AG04450 (cell line): ENCODE measurements at regions not wholly inside any gene's neighbourhood (a gene's known extent, or its start where the extent isn't known, plus 50 kb on each side); places are given as distances from the start of the nearest gene placed in this dataset.
"Not testable (repeated sequence)": the region's sequence is repeated elsewhere in the genome, so short reads cannot be mapped to it uniquely, and the experiment has no call there.

Experiments used
- CTCF ChIA-PET: fragments of 300-600, 350-600 bp; formaldehyde crosslinking; extraction: SDS; loops from one replicate; lab custom pipeline; 2022; ENCODE audit warnings: antibody characterized with exemption, inconsistent platforms; lab: Charles Lee
- POLR2A ChIA-PET: fragments of 350-600 bp; formaldehyde crosslinking; extraction: SDS; loops from one replicate; lab custom pipeline; 2021; ENCODE audit warnings: antibody characterized with exemption, inconsistent platforms; lab: Yijun Ruan, JAX
- DNase-seq: peaks from one replicate; pipeline ENCODE4 v3.0.0-alpha.2; 2011; ENCODE audit warnings: low read depth, low spot score
- H3K27ac ChIP-seq: one replicate; pipeline ENCODE4 v1.5.1; 2012; ENCODE audit warnings: low read depth, low read length, control low read depth
- H3K27me3 ChIP-seq: one replicate; pipeline ENCODE4 v1.6.0; 2012; ENCODE audit warnings: low read length; ENCODE audit not compliant: control insufficient read depth, insufficient read depth
- H3K4me3 ChIP-seq: 2 replicates; pipeline ENCODE4 v1.5.1; 2011; ENCODE audit warnings: mild to moderate bottlenecking, low read depth, low read length, control low read depth
- H3K9me3 ChIP-seq: 2 replicates; pipeline ENCODE4 v1.5.1; 2012; ENCODE audit warnings: low read length; ENCODE audit not compliant: control insufficient read depth, insufficient read depth
- TF ChIP-seq, protein P1 (sequence below): IDR thresholded peaks from 2 replicates; pipeline ENCODE4 v1.5.1; 2011; ENCODE audit warnings: low read depth, low read length, control low read depth, inconsistent platforms

DNA sequence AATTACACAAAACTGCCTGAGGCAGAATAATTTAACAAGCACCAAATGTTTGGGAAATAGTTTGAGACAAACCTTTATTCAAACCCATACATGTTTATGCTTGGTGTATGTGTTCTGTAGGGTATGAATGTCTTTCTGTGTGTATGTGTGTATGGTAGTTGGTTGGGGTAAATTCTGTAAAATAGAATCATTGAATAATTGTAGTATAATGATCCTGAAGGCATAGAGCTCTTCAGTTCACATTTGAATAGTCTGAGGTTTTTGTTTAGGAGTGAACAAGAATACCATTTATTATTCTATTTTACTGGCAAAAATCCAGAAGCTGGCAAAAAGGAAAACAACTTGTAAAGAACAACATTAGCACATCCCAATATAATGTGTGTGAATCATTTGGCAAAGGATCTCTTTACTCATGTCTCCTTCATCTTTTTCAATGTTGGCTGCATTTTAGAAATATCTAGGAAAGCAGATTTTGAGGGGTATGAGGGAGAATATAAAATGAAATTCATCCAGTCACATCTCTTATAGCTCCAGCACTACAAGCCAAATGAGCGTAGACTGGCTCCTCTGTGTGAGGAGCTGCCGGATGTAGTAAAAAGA is 70.4 kb upstream of the XIST start:
- no peak for DNase-seq
- Histone ChIP-seq H3K9me3 (no peaks in the 10 kb centered on the region), H3K4me3 (no peak overlapping the region), H3K27me3 (no peaks in the 10 kb centered on the region), H3K27ac (no peak overlapping the region)
- ChIA-PET CTCF (no interaction called here), POLR2A (no interaction called here)
- TF ChIP-seq, protein P1, sequence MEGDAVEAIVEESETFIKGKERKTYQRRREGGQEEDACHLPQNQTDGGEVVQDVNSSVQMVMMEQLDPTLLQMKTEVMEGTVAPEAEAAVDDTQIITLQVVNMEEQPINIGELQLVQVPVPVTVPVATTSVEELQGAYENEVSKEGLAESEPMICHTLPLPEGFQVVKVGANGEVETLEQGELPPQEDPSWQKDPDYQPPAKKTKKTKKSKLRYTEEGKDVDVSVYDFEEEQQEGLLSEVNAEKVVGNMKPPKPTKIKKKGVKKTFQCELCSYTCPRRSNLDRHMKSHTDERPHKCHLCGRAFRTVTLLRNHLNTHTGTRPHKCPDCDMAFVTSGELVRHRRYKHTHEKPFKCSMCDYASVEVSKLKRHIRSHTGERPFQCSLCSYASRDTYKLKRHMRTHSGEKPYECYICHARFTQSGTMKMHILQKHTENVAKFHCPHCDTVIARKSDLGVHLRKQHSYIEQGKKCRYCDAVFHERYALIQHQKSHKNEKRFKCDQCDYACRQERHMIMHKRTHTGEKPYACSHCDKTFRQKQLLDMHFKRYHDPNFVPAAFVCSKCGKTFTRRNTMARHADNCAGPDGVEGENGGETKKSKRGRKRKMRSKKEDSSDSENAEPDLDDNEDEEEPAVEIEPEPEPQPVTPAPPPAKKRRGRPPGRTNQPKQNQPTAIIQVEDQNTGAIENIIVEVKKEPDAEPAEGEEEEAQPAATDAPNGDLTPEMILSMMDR = no peak

DNA sequence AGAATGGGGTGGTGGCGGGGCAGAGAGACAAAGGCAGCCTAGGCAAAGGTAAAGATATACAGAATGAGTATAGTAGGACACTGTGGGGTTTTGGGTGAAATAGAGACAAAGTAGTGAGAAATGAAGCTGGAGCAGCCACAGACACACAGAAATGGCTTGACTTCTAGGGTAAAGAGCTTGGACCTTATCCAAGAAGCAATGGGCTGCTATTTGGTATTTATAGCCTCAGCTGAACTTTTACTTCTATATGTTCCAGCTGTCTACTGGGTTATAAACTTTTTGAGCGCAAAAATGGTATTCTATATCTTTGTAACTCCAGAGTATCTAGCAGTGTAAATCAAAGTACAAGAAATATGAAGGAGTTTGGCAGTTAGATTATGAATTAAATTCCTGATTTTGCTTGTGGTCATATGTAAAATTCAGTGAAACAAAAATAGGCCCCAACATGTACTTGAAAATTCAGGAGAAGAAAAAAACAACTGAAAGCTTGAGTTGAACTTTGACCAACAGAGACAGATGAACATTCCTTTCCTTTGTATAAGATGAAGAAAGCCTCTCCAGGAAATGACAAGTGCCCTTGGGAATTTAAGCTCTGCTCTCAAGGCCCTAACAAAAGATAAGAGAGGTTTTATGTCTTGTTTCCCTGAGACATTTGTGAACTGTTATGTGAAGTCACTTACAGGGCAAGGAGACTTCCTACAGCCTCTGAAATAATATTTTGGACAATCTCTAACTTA is 64.6 kb upstream of the XIST start:
- CTCF ChIA-PET = interaction anchor here (0.6 kb wide), 1 partner anchor 396 kb away, joined by 3 read pairs; no protein-coding TSS in a partner anchor

DNA sequence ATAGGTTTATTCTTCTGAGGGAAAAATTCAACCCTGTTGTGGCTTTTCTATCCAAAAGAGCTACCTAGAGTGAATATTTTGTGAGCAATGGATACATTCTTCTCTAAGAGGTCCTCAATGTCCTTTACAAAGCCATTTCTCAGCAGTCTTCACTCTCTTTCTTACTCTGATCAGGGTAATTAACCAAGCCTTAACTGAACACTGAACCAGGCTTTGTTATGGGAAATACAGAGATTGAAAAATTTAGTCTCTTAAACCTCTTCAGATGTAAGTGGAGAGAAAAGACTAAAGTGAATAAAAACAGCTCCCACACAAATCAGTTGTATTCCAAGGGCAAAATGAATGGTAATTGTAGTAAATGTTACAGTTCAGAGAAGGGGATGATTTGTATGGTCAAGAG is 64.0 kb upstream of the XIST start:
- POLR2A ChIA-PET = no interaction called here

More for the DNA sequence above, 64.6 kb upstream of the XIST start:
- Histone ChIP-seq H3K9me3 (no peaks in the 10 kb centered on the region), H3K27me3 (no peaks in the 10 kb centered on the region), H3K4me3 (no peak overlapping the region), H3K27ac (peak overlapping the region; percentile 89)
- DNase-seq = peak; percentile 63
- TF ChIP-seq, protein P1 = no peak
- POLR2A ChIA-PET = interaction anchor here (1.1 to 1.3 kb wide), 2 partner anchors 24 to 375 kb away, joined by 3 to 5 read pairs; no protein-coding TSS in a partner anchor

DNA sequence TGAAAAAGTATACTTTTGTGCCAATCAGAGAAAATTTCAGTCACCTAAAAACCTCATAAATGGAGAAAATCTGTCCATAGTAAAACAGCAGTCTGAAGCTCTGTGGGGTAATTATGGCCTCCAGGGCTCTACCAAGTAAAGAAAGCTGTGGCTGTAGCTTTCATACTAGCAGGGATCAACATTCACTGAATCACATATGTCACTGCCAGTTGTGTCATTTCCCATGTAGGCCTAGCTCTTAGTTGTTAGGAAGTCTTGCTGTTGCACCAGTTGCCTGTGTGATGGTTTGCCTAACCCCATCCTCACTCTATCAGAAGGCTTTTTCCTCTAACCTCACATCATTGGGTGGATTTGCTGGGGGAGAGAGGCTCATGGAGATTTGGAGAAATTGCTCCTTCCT is 62.3 kb upstream of the XIST start:
- H3K9me3 ChIP-seq, H3K27me3 ChIP-seq, CTCF ChIA-PET, H3K27ac ChIP-seq, H3K4me3 ChIP-seq, DNase-seq, POLR2A ChIA-PET: not testable (repeated sequence)

More for the DNA sequence above, 64.0 kb upstream of the XIST start:
- H3K27me3 ChIP-seq = no peaks in the 10 kb centered on the region
- H3K4me3 ChIP-seq = no peak overlapping the region
- H3K9me3 ChIP-seq = no peaks in the 10 kb centered on the region
- TF ChIP-seq, protein P1 = no peak
- CTCF ChIA-PET = interaction anchor here (0.6 kb wide), 1 partner anchor 396 kb away, joined by 3 read pairs; no protein-coding TSS in a partner anchor
- H3K27ac ChIP-seq = peak overlapping the region; percentile 89
- no peak for DNase-seq

DNA sequence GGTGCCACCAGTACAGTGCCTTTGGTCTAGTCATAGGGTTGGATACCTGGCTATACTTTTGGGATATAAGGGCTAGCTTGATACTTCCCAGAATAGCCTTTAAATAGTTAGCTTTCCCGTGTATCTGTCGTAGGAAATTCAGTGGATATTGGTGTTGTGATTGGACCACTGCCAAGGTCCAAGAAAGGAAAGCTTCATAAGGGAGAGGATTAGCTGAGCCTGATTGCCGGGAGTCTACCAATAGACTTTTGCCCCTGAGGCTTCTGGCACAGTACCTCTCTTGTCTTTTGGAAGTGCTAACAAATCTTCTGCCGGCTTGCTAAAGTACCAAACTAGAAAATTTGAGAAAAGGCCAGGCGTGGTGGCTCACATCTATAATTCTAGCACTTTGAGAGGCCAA is 61.1 kb upstream of the XIST start:
- POLR2A ChIA-PET = no interaction called here
- Histone ChIP-seq H3K27ac (no peak overlapping the region), H3K27me3 (no peaks in the 10 kb centered on the region), H3K9me3 (no peaks in the 10 kb centered on the region), H3K4me3 (no peak overlapping the region)
- TF ChIP-seq, protein P1 = no peak
- DNase-seq = no peak
- CTCF ChIA-PET = no interaction called here

DNA sequence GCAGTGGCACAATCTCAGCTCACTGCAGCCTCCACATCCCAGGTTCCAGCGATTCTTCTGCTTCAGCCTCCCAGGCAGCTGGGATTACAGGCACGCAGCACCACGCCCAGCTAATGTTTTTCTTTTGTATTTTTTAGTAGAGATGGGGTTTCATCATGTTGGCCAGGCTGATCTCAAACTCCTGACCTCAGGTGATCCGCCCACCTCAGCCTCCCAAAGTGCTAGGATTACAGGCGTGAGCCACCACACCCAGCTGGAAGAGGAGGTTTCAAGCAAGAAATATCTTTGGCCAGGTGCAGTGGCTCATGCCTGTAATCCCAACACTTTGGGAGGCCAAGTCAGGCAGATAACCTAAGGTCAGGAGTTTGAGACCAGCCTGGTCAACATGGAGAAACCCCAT is 59.4 kb upstream of the XIST start:
- CTCF ChIA-PET, DNase-seq: not testable (repeated sequence)

DNA sequence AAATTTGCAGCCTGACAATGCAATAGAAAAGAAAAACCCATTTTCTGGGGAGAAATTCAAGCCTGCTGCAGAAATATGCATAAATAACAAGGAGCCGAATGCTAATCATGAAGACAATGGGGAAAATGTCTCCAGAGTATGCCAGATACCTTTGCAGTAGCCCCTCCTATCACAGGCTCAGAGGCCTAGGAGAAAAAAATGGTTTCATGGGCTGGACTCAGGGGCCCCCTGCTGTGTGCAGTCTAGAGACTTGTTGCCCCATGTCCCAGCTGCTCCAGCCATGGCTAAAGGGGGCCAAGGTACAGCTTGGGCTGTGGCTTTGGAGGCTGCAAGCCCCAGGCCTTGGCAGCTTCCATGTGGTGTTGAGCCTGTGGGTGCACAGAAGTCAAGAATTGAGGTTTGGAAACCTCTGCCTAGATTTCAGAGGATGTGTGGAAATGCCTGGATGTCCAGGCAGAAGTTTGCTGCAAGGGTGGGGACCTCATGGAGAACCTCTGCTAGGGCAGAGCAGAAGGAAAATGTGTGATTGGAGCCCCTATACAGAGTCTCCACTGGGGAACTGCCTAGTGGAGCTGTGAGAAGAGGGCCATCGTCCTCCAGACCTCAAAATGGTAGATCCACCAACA is 53.3 kb upstream of the XIST start:
- POLR2A ChIA-PET, CTCF ChIA-PET, H3K27me3 ChIP-seq, H3K27ac ChIP-seq, H3K4me3 ChIP-seq, DNase-seq, H3K9me3 ChIP-seq: not testable (repeated sequence)

More for the DNA sequence above, 59.4 kb upstream of the XIST start:
- POLR2A ChIA-PET, H3K27me3 ChIP-seq, H3K9me3 ChIP-seq, H3K4me3 ChIP-seq, H3K27ac ChIP-seq: not testable (repeated sequence)
